ENCODE measurements at regions not wholly inside any gene's neighbourhood (a gene's known extent, or its start where the extent isn't known, plus 50 kb on each side); places are given as distances from the start of the nearest gene placed in this dataset.

- TF ChIP-seq CTCF (IDR thresholded peaks at IDR 0.05) (no peak), POLR2A (IDR thresholded peaks at IDR 0.05) (no peak)
Measured at GRCh38 chr11:122383186-122383585, 267.2 kb upstream of the BLID start.

Measured in body of pancreas (tissue), 4 donors.